ENCODE measurements at regions not wholly inside any gene's neighbourhood (a gene's known extent, or its start where the extent isn't known, plus 50 kb on each side); places are given as distances from the start of the nearest gene placed in this dataset.
"Not testable (repeated sequence)": the region's sequence is repeated elsewhere in the genome, so short reads cannot be mapped to it uniquely, and the experiment has no call there.

DNA sequence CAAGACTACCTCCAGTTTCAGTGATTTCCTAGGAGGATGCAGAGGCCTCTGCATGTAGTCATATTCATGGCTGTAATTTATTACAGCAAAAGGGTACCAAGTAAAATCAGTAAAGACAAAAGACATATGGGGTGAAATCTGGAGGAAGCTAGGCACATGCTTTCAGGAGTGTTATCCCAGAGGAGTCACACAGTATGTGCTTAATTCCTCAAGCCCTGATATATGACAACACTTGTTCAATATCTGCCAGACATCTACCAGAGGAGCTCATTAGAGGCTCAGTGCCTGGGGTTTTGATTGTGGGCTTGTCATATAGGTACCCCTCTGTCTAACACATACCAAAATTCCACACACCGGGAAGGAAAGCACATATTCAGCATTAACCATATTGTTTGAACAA lies 283.8 kb downstream of the CXCL12 start:
- no peak for DNase-seq (ENCODE audit: low read depth)

DNA sequence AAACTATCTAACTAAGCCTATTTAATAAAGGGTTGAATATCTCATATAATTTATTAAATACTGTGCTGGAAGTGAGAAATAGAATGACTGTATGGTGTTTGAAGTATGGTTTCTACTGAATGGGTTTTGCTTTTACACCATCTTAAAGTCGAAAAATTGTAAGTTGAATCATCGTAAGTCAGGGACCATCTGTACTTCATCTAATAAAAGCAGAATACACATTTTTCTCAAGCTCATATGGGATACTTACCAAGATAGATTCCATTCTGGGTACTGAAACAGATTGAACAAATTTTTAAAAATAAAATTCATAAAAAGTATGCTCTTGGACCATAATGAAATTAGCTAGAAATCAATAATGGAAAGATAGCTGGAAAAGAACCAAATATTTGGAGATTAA lies 285.4 kb downstream of the CXCL12 start:
- DNase-seq (ENCODE audit: low read depth): no peak

DNA sequence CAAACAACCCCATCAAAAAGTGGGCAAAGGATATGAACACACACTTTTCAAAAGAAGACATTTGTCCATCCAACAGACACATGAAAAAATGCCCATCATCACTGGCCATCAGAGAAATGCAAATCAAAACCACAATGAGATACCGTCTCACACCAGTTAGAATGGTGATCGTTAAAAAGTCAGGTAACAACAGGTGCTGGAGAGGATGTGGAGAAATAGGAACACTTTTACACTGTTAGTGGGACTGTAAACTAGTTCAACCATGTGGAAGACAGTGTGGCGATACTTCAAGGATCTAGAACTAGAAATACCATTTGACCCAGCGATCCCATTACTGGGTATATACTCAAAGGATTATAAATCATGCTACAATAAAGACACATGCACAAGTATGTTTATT lies 288.7 kb downstream of the CXCL12 start:
- not testable (repeated sequence) for DNase-seq (ENCODE audit: low read depth)

DNA sequence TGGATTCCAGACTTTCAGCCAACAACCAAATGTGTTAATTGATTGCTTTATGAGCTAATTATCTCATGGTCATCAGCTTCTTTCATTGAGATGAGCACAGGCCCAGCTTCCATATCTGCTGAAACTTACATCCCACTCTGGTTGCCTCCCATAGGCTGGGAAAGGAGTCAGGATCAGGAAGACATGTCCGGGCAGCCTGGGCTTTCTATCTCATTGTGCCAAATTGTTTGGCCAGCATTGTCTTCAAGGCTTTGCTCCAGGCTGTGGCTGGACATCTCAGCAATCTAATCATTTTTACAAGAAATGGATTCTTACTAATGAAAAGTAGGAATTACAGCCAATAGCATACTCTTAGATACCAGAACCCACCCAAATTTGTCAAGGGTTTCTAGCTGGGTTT lies 295.2 kb downstream of the CXCL12 start:
- DNase-seq (ENCODE audit: low read depth): no peak

DNA sequence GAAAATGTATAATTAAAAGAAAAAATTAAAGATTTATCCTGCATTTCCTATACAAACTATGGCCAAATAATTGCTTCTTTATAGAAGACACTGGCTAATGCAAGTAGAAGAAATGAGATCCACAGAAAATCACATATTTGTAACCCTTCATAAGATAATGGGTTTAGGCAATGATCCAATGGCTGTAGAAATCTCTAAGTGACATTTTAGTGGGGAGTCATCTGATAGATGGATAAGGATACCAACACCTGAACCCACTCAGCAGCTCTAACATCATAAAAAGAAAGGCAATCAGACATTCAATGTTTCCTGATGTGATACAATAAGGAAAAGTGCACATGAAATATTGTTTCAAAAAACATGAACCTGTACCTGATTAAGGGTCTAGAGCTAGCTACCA lies 297.5 kb downstream of the CXCL12 start:
- no peak for DNase-seq (ENCODE audit: low read depth)

DNA sequence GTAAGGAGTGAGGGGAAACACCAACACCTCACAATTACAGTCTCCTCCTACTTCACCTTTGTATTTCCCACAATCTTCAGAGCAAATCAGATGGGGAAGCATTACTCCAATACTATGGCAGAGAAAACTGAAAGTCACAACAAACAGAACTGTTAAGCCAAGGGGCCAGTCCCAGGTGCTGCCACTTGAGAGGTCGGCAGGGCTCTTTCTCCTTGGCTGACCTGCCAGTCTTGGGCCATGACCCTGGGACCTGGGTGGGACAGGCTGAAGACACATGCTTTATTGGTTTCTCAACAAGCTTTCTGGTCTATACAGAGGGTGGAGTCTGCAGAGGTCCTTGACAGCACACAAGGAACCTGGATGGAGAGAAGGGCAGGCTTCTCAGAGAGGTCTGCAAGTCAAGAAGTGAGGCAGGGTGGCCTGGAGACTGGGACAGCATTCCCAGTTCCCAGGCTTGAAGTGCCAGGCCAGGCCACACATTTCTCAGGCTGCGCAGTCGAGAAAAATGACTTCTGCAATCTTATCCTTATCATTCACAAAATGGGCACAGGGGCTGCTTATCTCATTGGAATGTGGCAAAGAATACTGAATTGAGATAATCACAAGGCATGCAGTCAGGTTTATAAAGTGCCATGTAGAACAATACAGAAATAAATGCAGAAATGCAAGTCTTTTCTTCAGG lies 301.0 kb downstream of the CXCL12 start:
- no peak for DNase-seq (ENCODE audit: low read depth)

DNA sequence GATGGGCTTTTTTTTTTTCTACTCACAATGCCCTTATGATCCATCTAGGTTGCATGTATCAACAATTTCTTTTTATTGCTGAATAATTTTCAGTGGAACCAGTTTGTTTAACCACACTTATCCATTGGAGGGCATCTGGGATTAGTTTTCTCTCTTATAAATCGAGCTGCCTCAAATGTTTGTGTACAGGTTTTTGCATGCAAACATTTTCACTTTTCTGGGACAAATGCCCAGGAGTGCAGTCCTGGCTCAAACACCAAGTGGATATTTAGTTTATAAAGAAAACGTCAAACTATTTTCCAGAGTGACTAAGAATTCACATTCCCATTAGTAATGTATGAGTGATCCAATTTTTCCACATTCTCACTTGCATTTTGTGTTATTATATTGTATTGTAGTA lies 313.4 kb downstream of the CXCL12 start:
- DNase-seq (ENCODE audit: low read depth): no peak

DNA sequence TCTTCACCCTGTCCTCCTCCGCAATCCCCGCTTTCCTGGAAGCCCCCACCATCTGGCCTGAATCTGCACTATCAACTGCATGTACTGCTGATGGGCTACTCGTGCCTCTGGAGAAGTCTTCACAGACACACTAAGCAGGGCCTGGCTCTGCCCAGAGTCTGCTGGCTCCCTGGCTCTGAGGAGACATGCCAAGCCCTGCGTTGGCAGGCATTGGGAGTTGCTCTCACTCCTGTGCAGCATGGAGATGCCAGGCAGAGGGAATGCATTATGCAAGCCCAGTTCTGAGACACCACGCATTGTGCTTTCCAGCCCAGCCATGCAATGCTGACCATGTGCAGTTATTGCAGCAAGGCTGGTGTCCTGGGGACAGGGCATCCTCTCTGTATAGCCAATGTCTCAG lies 314.6 kb downstream of the CXCL12 start:
- DNase-seq (ENCODE audit: low read depth): no peak

DNA sequence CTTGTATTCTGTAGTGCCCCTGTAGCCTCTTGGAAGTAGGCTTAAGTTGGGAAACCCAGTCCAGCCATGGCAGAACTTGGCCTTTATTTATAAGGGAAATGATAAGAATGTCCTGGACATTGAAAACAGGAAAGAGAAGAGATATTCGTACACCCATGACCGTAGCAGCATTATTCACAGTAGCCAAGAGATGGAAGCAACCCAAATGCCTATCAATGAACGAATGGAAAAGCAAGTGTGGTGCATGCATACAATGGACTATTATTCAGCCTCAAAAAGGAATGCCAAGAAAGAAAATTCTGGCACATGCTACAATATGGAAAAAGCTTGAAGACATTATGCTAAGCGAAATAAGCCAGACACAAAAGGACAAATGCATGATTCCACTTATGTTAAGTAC lies 315.3 kb downstream of the CXCL12 start:
- DNase-seq (ENCODE audit: low read depth): no peak

DNA sequence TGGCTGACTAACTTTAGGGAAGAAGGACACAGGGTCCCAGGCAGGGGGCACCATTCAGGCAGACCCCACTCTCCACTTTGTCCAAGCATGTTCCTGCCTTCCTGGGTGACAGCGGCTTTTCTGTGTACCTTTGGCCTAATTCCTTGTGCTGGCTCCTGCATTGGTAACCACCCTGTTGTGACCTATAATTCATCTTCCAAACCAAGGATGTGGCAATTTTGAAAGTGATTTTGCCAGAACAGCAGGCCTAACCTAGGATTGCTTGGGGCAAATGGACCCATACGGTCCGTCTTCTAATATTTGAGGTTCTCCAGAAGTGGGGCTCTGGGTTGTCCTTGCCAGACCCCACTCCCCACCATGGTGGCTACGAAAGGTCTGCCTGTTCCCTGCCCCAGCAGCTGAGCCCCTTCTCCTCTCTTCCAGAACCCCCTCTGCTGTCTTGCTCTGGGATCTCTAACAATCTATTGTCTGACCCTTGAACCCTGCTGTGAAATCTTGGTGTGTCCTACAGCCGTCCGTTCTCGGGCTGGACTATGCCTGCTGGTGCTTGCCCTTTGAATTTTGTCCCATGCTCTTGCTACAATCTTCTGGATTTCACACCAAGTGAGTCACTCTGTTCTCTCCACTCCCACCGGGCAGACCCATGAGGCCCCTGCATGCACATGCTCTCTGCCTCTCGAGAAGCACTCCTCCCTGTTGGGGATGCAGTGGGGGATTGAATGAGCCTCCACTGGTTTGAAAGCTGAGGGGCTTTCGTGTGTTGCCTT lies 316.0 kb downstream of the CXCL12 start:
- DNase-seq (ENCODE audit: low read depth): no peak

DNA sequence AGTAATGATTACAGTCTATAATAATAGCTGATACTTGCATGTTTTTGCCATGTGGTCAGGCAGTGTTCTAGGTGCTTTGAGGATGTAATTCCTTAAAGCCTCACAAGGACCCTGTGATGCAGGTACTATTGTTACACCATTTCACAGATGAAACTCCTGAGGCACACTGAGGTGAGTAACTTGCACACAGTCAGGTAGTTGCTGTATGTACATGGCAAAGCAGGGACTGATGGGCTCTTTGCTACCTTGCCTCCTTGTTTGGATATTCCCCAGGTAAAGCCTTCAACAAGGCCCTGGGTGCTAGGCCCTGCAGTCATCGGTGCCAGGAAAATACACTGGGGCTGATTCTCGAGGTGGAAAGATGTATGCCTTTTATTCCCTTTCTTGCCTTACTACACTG lies 317.5 kb downstream of the CXCL12 start:
- DNase-seq (ENCODE audit: low read depth): no peak

DNA sequence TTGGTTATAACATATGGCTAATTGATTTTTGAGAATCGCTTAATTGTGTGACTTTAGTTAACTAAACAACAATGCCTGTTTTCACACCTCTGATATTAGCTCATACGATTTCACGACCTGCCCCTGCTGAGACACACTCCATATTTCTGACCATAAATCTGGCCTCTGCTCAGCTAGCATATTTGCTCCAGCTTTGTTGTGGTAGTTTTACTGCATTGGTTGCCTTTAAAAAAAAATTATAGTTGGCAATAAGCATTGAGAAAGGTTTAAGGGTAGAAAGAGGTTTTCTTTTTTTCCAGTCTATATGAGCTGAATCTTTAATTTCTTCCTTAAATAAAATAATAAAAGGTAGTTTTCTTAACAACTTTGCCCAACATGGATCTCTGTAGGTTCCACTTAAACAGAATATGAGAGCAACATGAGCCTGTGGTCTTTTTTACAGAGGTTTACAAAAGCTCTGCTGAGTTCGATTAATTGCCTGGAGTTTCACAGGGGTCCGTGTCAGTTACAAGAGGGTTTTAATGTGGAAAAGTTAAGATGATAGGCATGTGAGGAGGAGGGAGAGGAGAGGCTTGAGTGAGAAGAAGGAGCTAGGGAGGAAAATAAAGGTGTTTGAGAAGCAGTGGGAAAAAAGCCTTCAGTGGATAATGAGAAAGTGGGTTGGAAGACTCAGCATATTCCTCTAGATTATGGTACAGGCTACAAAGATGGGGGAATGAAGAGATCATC lies 318.2 kb downstream of the CXCL12 start:
- DNase-seq (ENCODE audit: low read depth): no peak

DNA sequence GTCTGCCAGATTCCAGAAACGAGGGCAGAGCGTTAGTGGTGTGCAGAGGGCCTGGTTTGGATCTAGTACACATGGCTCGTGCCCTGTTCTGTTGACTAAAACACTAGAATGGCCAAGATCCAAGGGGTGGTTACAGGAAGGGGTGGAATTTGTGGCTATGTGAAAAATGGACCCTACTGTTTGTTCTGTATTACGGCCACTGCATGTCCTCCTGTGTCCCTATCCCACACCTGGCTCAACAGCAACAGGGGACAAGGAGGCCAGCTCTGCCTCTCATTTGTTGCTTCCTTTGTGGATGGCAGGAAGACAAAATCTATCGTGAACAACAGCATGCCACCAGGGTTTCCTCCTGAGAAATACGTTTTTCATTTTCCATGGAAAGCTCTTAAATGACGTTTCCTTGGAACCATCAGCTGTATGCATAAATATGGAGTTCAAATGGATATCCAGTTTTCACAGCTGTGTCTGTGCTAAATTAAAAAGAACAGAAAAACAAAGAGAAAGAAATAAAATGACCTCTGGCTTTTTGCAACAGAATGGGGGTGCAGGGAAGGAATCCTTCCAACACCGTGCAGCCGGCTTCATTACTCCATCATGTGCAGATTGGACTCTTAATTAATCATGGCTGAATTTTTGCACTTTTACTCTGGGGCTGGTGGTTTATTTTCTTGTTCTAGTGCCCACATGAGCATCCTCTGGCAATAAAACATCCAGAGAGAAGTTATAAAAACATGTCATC lies 318.9 kb downstream of the CXCL12 start:
- no peak for DNase-seq (ENCODE audit: low read depth)

DNA sequence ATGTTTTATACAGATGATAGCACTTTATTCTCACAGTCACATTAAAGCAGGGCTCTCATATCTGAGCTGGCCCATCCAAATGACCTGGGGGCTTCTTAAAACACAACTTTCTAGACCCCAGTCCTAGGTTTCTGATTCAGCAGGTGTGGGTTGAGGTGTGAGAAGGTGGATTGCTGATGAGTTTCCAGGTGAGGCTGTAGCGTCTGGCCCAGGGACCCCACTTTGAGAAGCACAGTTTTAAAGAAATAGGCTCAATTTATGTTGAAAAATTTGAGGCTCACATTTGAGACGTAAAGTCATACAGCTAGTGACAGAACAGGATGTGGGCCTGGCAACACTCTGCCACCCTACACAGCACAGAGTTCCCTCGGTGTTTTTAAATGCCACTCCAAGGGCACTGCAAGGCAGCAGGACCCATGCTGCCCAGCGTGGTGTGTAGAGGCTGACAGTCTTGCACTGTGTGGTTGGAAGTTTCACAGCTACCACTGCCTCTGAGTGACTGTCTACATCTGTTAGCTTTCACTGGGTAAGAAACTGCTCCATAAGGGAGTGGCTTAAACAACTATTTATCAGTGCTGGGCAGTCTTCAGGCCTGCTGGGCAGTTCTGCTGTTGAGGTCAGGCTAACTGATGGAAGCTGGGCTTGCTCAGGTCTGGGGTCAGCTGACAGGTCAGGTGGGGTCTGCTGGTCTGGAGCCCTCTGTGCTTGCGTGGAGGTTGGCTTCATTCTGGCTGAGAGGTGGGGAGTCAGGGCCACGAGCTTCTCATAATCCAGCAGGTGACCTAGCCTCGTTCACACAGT lies 319.7 kb downstream of the CXCL12 start:
- DNase-seq (ENCODE audit: low read depth): no peak

DNA sequence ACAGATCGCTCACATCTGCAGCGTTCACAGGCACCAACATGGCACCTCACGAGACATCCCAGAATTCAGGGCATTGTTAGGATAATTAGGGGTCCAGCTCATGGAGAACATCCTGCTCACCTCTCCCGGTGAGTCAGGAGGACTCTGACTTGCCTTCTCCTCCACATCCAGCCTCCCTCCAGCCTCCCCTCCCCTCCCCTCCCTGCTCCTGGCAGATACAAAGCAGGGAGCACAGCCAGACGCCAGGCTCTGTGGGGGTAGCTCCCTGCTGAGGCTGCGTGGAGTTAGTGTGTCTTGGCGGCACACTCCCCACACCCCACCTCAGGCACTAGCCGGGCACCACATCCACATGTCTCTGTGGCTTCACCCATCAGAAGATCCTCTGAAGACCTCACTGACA lies 320.6 kb downstream of the CXCL12 start:
- no peak for DNase-seq (ENCODE audit: low read depth)

DNA sequence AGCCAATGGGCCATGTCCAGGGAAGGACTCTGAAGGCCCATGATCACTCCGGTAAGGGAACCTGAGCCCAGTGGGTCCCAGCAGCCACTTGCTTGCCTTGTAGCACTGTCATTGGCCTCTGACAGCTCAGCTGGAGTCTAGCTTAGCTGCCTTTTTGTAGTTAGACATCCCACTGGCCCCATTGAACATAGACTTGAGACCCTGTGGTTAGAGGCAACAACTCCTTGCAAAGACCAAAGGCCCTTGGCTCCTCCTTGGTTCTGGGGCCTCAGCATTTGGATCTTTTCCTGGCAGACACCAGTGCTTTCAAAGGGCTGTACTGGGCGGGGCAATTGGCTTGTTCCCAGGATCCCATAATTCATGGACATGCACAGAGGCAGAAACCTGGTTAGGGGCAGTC lies 321.2 kb downstream of the CXCL12 start:
- no peak for DNase-seq (ENCODE audit: low read depth)

DNA sequence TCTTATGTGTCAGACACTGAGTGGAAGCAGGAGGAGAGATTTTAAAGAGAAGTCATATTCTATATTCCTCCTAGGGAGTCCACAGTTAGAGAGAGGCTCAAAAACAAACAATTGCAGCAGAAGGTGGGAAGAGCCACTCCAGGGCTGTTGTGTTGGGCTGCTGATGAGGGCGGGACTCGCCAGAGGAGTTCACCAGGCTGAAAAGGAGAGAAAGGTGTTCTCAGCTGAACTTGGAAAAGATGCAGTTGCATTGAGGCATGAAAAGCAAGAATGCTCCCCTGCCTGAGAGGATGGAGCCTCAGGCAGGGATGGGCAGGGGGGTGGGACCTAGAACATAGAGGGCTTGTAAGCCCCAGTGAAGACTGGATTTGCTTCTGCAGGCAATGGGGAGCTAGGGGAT lies 324.2 kb downstream of the CXCL12 start:
- no peak for DNase-seq (ENCODE audit: low read depth)

DNA sequence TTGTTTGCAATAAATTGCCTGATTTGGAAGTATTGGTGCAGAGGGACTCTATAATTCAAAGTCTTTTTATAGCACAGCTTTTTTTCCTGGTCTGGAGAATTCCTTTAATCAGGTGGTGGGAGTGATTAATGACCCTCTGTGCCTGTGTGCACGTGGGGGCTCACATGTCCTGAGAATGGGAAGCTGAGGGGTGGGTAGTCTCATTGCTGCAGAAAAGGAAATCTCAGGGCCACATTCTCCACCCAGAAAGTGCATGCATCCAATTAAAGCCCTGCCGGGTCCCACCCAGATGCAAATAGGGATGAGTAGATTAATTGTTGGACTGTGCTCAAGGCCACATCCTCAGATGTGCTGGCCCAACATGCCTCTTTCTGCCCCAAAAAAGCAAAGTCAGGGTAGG lies 324.7 kb downstream of the CXCL12 start:
- DNase-seq (ENCODE audit: low read depth): no peak

DNA sequence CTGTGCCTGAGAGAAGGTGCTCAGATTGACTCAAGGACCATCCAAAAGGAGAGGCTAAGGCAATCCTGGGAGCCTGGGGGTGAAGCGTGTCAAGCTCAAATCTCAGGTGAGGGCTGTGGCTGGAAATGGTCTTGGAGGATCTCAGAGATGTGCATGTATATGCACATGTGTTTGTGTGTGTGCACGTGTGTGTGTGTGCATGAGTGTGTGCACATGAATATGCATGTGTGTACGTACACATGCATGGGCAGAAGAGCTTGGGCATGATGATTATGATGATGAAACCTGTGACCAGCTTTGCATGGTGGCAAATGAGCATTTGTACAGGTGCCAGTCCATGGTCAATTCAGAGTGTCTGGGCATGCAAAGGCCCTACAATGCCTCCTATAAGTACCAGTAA lies 326.6 kb downstream of the CXCL12 start:
- no peak for DNase-seq (ENCODE audit: low read depth)

DNA sequence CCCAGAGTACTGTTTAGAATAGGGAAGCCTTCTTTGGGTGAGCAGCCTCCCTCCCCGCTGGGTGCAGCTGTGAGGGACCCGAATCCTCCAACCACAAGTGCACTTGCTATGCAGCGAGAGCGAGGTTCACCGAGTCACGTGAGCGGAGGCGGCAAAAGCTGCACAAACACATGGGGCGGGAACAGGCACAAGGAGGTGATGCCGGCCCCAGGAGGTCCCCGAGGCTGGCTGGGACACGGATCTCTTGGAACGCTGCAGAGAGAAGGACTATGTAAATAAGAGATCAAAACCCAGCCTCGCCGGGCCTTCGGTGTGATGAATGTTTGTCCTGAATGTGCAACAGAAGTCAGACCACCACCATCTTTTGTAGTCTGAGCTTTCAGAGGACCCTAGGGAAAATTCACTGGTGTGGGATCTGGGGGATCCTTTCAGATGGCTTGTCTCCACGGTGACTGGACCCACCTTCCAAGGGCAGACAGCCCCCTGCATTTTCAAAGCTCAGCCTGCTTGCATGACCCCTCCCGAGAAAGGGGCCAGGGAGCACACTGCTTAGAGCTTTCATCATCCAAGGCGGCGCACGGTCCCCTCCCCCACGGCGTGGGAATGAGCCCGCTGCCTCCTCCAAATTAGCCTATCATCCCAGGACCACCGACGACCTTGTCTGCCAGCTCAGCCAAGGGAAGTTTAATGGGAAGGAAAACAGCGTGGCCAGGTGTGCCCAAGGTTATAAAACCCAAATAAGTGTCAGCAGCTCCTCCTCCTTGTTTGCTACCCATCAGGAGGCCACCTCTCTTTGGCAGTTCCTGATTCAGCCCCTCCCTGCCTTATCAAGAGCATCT lies 327.7 kb downstream of the CXCL12 start:
- DNase-seq (ENCODE audit: low read depth): no peak

DNA sequence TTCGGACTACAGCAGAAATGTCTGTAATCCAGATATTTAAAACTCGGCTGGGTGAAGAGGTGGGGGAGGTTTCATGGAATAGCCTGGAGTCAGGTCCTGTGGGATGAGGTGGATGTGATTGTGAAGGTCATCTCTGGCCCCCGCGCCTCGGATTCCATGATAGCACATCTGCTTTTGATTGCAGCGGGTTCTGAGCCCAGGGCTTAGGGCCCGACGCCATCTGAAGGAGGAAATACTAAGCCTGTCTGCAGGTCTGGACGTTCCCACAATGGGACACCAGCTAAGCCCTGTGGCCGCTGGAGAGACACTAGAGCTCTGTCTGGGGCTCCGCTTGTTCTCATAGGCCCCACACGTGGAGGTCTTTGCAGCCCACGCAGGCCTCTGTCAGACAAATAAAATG lies 328.7 kb downstream of the CXCL12 start:
- no peak for DNase-seq (ENCODE audit: low read depth)

Measured in stimulated activated CD4-positive, alpha-beta T cell treated with anti-CD3 and anti-CD28 coated beads, Interleukin-2, amount 100 ng/mL, for 4 hours (primary cell).